ENCODE measurements at regions not wholly inside any gene's neighbourhood (a gene's known extent, or its start where the extent isn't known, plus 50 kb on each side); places are given as distances from the start of the nearest gene placed in this dataset.

- no peak overlapping the region for H3K4ac ChIP-seq (ENCODE audit: low read depth, low read length)
- H2BK120ac ChIP-seq (ENCODE audit: insufficient read depth, low read length, poor library complexity): no peak overlapping the region
- no peak overlapping the region for H3K4me2 ChIP-seq (ENCODE audit: low read length)
- H3K36me3 ChIP-seq (ENCODE audit: control insufficient read depth in 1 of 2, insufficient read depth in 2 of 2, low read length in 2 of 2): no peaks in the 10 kb centered on the region
- H3K18ac ChIP-seq (ENCODE audit: low read length): no peak overlapping the region
- no peak overlapping the region for H2AFZ ChIP-seq (ENCODE audit: insufficient read depth, low read length, poor library complexity)
- no peak overlapping the region for H4K8ac ChIP-seq (ENCODE audit: low read depth, low read length)
- no peak overlapping the region for H4K12ac ChIP-seq (ENCODE audit: low read depth, low read length)
- no peak overlapping the region for H3K4me3 ChIP-seq (ENCODE audit: low read depth, low read length)
- no peaks in the 10 kb centered on the region for H3K79me2 ChIP-seq (ENCODE audit: control insufficient read depth, insufficient read depth, low read length, poor library complexity)
- H3K4me1 ChIP-seq (ENCODE audit: control insufficient read depth in 1 of 2, insufficient read depth in 2 of 2, low read length in 2 of 2): no peaks in the 10 kb centered on the region
- no peak overlapping the region for H2BK5ac ChIP-seq (ENCODE audit: low read depth, low read length, poor library complexity)
- DNase-seq: no peak
- no peak overlapping the region for H4K91ac ChIP-seq (ENCODE audit: low read depth, low read length)
- no peak overlapping the region for H3K23ac ChIP-seq (ENCODE audit: low read length)
- H3K27ac ChIP-seq (ENCODE audit: low read depth, low read length): no peak overlapping the region
- WGBS (ENCODE audit: extremely low coverage, insufficient coverage, insufficient read length): no CpG with 5 or more reads among the region's 1 CpG
- H3K79me1 ChIP-seq (ENCODE audit: low read length): no peaks in the 10 kb centered on the region
- no peak overlapping the region for H3K14ac ChIP-seq (ENCODE audit: low read length)
- no peaks in the 10 kb centered on the region for H3K27me3 ChIP-seq (ENCODE audit: insufficient read depth, low read length)
- no peak overlapping the region for H3K9ac ChIP-seq (ENCODE audit: low read length)
- H2BK12ac ChIP-seq (ENCODE audit: low read length): no peak overlapping the region
- H3K9me3 ChIP-seq (ENCODE audit: insufficient read depth, low read depth, low read length): no peaks in the 10 kb centered on the region
- H2AK5ac ChIP-seq (ENCODE audit: low read length): no peak overlapping the region
Measured at GRCh38 chr9:120107138-120107537, 472.8 kb downstream of the CDK5RAP2 start.

GRCh38 chr9:120104771-120105170, 475.2 kb downstream of the CDK5RAP2 start:
- no peak overlapping the region for H3K4me2 ChIP-seq (ENCODE audit: low read length)
- no peak overlapping the region for H3K14ac ChIP-seq (ENCODE audit: low read length)
- no peaks in the 10 kb centered on the region for H3K36me3 ChIP-seq (ENCODE audit: control insufficient read depth in 1 of 2, insufficient read depth in 2 of 2, low read length in 2 of 2)
- peak in 1 of 2 donors; percentile 6 for DNase-seq
- H2AK5ac ChIP-seq (ENCODE audit: low read length): no peak overlapping the region
- no peak overlapping the region for H2AFZ ChIP-seq (ENCODE audit: insufficient read depth, low read length, poor library complexity)
- H3K79me1 ChIP-seq (ENCODE audit: low read length): no peaks in the 10 kb centered on the region
- no peaks in the 10 kb centered on the region for H3K9me3 ChIP-seq (ENCODE audit: insufficient read depth, low read depth, low read length)
- H3K18ac ChIP-seq (ENCODE audit: low read length): no peak overlapping the region
- H3K4me1 ChIP-seq (ENCODE audit: control insufficient read depth in 1 of 2, insufficient read depth in 2 of 2, low read length in 2 of 2): no peaks in the 10 kb centered on the region
- no peak overlapping the region for H3K23ac ChIP-seq (ENCODE audit: low read length)
- WGBS (ENCODE audit: extremely low coverage, insufficient coverage, insufficient read length): no CpG with 5 or more reads among the region's 6 CpGs
- H3K27me3 ChIP-seq (ENCODE audit: insufficient read depth, low read length): no peaks in the 10 kb centered on the region
- no peak overlapping the region for H3K4me3 ChIP-seq (ENCODE audit: low read depth, low read length)
- no peak overlapping the region for H3K4ac ChIP-seq (ENCODE audit: low read depth, low read length)
- H2BK12ac ChIP-seq (ENCODE audit: low read length): no peak overlapping the region
- no peak overlapping the region for H4K8ac ChIP-seq (ENCODE audit: low read depth, low read length)
- no peak overlapping the region for H2BK120ac ChIP-seq (ENCODE audit: insufficient read depth, low read length, poor library complexity)
- H2BK5ac ChIP-seq (ENCODE audit: low read depth, low read length, poor library complexity): no peak overlapping the region
- H3K9ac ChIP-seq (ENCODE audit: low read length): no peak overlapping the region
- H3K79me2 ChIP-seq (ENCODE audit: control insufficient read depth, insufficient read depth, low read length, poor library complexity): no peaks in the 10 kb centered on the region
- no peak overlapping the region for H3K27ac ChIP-seq (ENCODE audit: low read depth, low read length)
- no peak overlapping the region for H4K12ac ChIP-seq (ENCODE audit: low read depth, low read length)
- no peak overlapping the region for H4K91ac ChIP-seq (ENCODE audit: low read depth, low read length)

GRCh38 chr9:120100595-120100994, 479.4 kb downstream of the CDK5RAP2 start:
- no peak overlapping the region for H3K18ac ChIP-seq (ENCODE audit: low read length)
- no peak overlapping the region for H2BK120ac ChIP-seq (ENCODE audit: insufficient read depth, low read length, poor library complexity)
- H3K9me3 ChIP-seq (ENCODE audit: insufficient read depth, low read depth, low read length): no peaks in the 10 kb centered on the region
- no peak overlapping the region for H2AFZ ChIP-seq (ENCODE audit: insufficient read depth, low read length, poor library complexity)
- WGBS (ENCODE audit: extremely low coverage, insufficient coverage, insufficient read length): no CpG with 5 or more reads among the region's 3 CpGs
- no peak for DNase-seq
- H4K91ac ChIP-seq (ENCODE audit: low read depth, low read length): no peak overlapping the region
- H4K8ac ChIP-seq (ENCODE audit: low read depth, low read length): no peak overlapping the region
- no peak overlapping the region for H3K14ac ChIP-seq (ENCODE audit: low read length)
- H2BK5ac ChIP-seq (ENCODE audit: low read depth, low read length, poor library complexity): no peak overlapping the region
- H3K4me2 ChIP-seq (ENCODE audit: low read length): no peak overlapping the region
- no peak overlapping the region for H2BK12ac ChIP-seq (ENCODE audit: low read length)
- no peak overlapping the region for H2AK5ac ChIP-seq (ENCODE audit: low read length)
- H3K79me2 ChIP-seq (ENCODE audit: control insufficient read depth, insufficient read depth, low read length, poor library complexity): no peaks in the 10 kb centered on the region
- no peak overlapping the region for H3K4me3 ChIP-seq (ENCODE audit: low read depth, low read length)
- H3K4ac ChIP-seq (ENCODE audit: low read depth, low read length): no peak overlapping the region
- no peak overlapping the region for H3K27ac ChIP-seq (ENCODE audit: low read depth, low read length)
- no peaks in the 10 kb centered on the region for H3K4me1 ChIP-seq (ENCODE audit: control insufficient read depth in 1 of 2, insufficient read depth in 2 of 2, low read length in 2 of 2)
- no peak overlapping the region for H4K12ac ChIP-seq (ENCODE audit: low read depth, low read length)
- H3K9ac ChIP-seq (ENCODE audit: low read length): no peak overlapping the region
- H3K23ac ChIP-seq (ENCODE audit: low read length): no peak overlapping the region
- no peaks in the 10 kb centered on the region for H3K27me3 ChIP-seq (ENCODE audit: insufficient read depth, low read length)
- H3K36me3 ChIP-seq (ENCODE audit: control insufficient read depth in 1 of 2, insufficient read depth in 2 of 2, low read length in 2 of 2): no peaks in the 10 kb centered on the region
- no peaks in the 10 kb centered on the region for H3K79me1 ChIP-seq (ENCODE audit: low read length)

GRCh38 chr9:120099065-120099464, 480.9 kb downstream of the CDK5RAP2 start:
- no peaks in the 10 kb centered on the region for H3K27me3 ChIP-seq (ENCODE audit: insufficient read depth, low read length)
- H3K9ac ChIP-seq (ENCODE audit: low read length): no peak overlapping the region
- H2AFZ ChIP-seq (ENCODE audit: insufficient read depth, low read length, poor library complexity): no peak overlapping the region
- H2BK5ac ChIP-seq (ENCODE audit: low read depth, low read length, poor library complexity): no peak overlapping the region
- H3K14ac ChIP-seq (ENCODE audit: low read length): no peak overlapping the region
- no peak overlapping the region for H4K12ac ChIP-seq (ENCODE audit: low read depth, low read length)
- H4K8ac ChIP-seq (ENCODE audit: low read depth, low read length): no peak overlapping the region
- WGBS (ENCODE audit: extremely low coverage, insufficient coverage, insufficient read length): no CpG with 5 or more reads among the region's 4 CpGs
- H3K9me3 ChIP-seq (ENCODE audit: insufficient read depth, low read depth, low read length): no peaks in the 10 kb centered on the region
- H2BK120ac ChIP-seq (ENCODE audit: insufficient read depth, low read length, poor library complexity): no peak overlapping the region
- no peak overlapping the region for H3K4me3 ChIP-seq (ENCODE audit: low read depth, low read length)
- no peak overlapping the region for H4K91ac ChIP-seq (ENCODE audit: low read depth, low read length)
- no peak overlapping the region for H3K18ac ChIP-seq (ENCODE audit: low read length)
- no peak overlapping the region for H3K27ac ChIP-seq (ENCODE audit: low read depth, low read length)
- no peak overlapping the region for H2AK5ac ChIP-seq (ENCODE audit: low read length)
- no peaks in the 10 kb centered on the region for H3K79me1 ChIP-seq (ENCODE audit: low read length)
- H3K36me3 ChIP-seq (ENCODE audit: control insufficient read depth in 1 of 2, insufficient read depth in 2 of 2, low read length in 2 of 2): no peaks in the 10 kb centered on the region
- H2BK12ac ChIP-seq (ENCODE audit: low read length): no peak overlapping the region
- no peak overlapping the region for H3K4me2 ChIP-seq (ENCODE audit: low read length)
- no peaks in the 10 kb centered on the region for H3K79me2 ChIP-seq (ENCODE audit: control insufficient read depth, insufficient read depth, low read length, poor library complexity)
- no peaks in the 10 kb centered on the region for H3K4me1 ChIP-seq (ENCODE audit: control insufficient read depth in 1 of 2, insufficient read depth in 2 of 2, low read length in 2 of 2)
- no peak overlapping the region for H3K4ac ChIP-seq (ENCODE audit: low read depth, low read length)
- no peak overlapping the region for H3K23ac ChIP-seq (ENCODE audit: low read length)
- DNase-seq: no peak

All from trophoblast cell (in vitro differentiated cells and primary cell).